CD4-positive, alpha-beta T cell treated with Interleukin-15 for 4 hours (primary cell): ENCODE measurements at regions not wholly inside any gene's neighbourhood (a gene's known extent, or its start where the extent isn't known, plus 50 kb on each side); places are given as distances from the start of the nearest gene placed in this dataset.

Experiments
- DNase-seq: peaks from one replicate; pipeline ENCODE4 v3.0.0-alpha.2; 2020; ENCODE audit warnings: low spot score

DNA sequence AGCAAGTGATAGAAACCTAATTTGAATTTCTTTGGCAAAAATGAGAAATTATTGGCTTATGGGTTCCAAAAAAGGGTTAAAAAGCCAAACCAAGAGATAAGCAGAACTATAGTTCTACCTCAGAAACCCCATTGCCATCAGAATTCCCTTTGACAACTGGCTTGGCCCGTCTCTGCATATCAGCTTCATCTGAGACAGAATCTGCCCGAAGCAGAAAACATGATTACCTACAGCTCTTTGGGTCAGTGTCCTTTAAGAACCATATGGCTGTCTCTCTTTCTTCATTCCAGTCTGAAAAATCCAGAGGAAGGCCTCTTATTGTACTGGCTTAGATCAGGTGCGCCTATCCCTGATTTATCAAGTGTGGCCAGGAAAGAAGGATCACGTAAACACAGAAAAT is 49.8 kb upstream of the AGPS start:
- DNase-seq, result no peak
